ENCODE measurements at regions not wholly inside any gene's neighbourhood (a gene's known extent, or its start where the extent isn't known, plus 50 kb on each side); places are given as distances from the start of the nearest gene placed in this dataset.

- DNase-seq: no peak
Measured at GRCh38 chr15:93139436-93139835, 50.4 kb upstream of the RGMA start.

- no peak for DNase-seq
Measured at GRCh38 chr15:93138681-93139250, 49.8 kb upstream of the RGMA start.
